ENCODE measurements at regions not wholly inside any gene's neighbourhood (a gene's known extent, or its start where the extent isn't known, plus 50 kb on each side); places are given as distances from the start of the nearest gene placed in this dataset.

DNA sequence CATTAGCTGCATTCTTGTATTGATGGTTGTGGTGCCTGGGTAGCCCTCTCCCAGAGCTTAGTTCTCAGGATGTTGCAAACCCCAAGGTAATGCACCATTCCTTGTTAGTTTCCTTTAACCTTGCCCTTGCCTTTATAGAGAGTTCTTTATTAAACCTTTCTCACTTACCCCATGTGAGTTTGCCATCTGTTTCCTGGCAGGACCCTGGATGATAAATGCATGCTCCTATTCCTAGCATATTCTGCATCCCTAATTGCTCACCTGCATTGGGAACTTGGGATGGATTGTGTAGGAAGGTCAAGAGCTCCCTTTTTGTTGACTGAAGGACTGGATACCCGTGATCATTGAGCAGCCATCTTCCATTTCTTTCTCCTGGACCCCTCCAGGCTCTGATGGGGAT, 59.9 kb upstream of the AP1S2 start:
- no peak for DNase-seq

DNA sequence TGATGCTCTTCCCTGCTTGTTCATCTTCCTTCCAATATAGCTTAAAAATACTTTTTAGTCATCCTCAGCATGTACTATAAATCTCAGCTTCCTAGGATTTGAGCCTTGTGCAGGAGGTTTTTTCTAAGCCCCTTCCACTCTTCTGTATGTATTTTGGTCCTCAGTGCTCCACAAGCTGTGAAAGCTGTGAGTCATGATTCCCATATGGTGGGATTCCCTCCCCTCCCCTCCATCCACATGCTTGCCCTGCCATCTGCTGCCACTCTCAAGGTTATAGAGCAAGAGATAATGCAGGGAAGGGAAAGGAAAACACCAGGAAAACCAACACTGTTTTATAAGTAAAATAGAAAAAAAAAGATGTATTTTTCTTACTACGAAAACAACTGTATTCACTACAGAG, 58.5 kb upstream of the AP1S2 start:
- DNase-seq, result no peak

GRCh38 chrX:15911734-15912550, 57.3 kb upstream of the AP1S2 start:
- DNase-seq, result peak; percentile 3

GRCh38 chrX:15909605-15910004, 55.0 kb upstream of the AP1S2 start:
- no peak for DNase-seq

GRCh38 chrX:15908603-15909290, 54.1 kb upstream of the AP1S2 start:
- no peak for DNase-seq

DNA sequence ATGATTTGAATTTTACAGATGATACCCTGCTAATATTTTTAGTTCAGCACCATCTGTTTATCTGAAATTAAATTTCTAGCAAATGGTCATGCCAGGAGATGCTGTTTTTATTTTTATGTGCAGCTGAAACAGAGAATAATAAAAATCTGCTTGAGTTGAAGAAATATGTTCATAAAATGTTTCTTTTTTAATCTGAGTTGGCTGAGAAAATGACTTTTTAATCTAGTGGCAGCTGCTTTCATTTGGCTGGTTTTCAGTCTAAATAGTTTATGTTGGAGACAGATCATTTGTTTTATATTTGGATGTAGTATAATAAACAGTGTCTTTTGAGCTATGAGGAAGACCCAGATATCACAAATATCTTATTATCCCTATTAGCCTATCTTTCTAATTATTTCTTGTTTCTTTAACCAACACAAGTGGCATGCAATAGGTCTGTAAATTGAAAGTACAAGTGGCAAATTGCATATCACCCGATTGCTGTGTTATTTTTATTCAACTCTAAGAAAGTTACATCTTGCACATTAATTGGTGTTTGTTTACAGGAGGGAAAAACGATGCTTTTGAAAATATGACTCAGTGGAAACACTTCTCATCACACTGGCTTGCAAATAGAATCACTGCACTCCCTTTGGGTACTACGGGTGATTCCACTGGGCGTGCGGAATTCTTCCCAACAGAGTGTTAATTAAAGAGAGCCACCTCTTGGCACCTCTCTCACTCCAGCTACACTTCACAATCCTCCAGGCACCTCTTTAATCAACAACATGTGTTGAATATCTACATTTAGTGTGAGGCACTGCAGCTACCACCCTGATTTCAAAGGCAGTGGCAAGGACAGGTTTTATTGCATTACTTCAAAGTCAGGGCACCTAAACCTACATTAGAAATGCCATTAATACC, 51.7 kb upstream of the AP1S2 start:
- DNase-seq, result no peak
